Neural cell (in vitro differentiated cells): ENCODE measurements at regions not wholly inside any gene's neighbourhood (a gene's known extent, or its start where the extent isn't known, plus 50 kb on each side); places are given as distances from the start of the nearest gene placed in this dataset.

Experiments used
- EP300 ChIP-seq: fragments of 450-650 bp; conservative IDR thresholded peaks from 2 replicates; pipeline ENCODE4 v1.6.1; 2014; ENCODE audit warnings: antibody characterized with exemption, mild to moderate bottlenecking, moderate library complexity; ENCODE audit not compliant: poor library complexity, severe bottlenecking
- MXI1 ChIP-seq: fragments of 450-650 bp; conservative IDR thresholded peaks from 2 replicates; pipeline ENCODE4 v1.6.1; 2014; ENCODE audit warnings: antibody characterized with exemption, mild to moderate bottlenecking; ENCODE audit not compliant: poor library complexity, severe bottlenecking
- POLR2AphosphoS5 ChIP-seq: IDR thresholded peaks from 2 replicates; pipeline ENCODE4 v1.6.1; 2012
- RAD21 ChIP-seq: fragments of 450-650 bp; conservative IDR thresholded peaks from 2 replicates; pipeline ENCODE4 v1.6.1; 2014; ENCODE audit warnings: antibody characterized with exemption, mild to moderate bottlenecking, moderate library complexity
- REST ChIP-seq: IDR thresholded peaks from 2 replicates; pipeline ENCODE4 v1.6.1; 2012; ENCODE audit warnings: borderline replicate concordance
- SMC3 ChIP-seq: fragments of 450-650 bp; conservative IDR thresholded peaks from 2 replicates; pipeline ENCODE4 v1.6.1; 2014; ENCODE audit warnings: antibody characterized with exemption, mild to moderate bottlenecking, moderate library complexity; ENCODE audit not compliant: poor library complexity
- TF ChIP-seq, protein P1 (sequence below): fragments of 450-650 bp; IDR thresholded peaks from 2 replicates; pipeline ENCODE4 v1.5.1; 2014; ENCODE audit warnings: antibody characterized with exemption, mild to moderate bottlenecking, moderate library complexity; ENCODE audit not compliant: poor library complexity, severe bottlenecking

GRCh38 chr1:204751883-204752687, 66.5 kb upstream of the LRRN2 start:
- TF ChIP-seq POLR2AphosphoS5: no peak
- TF ChIP-seq REST: no peak
- no peak for TF ChIP-seq MXI1
- TF ChIP-seq RAD21: no peak
- no peak for TF ChIP-seq EP300
- no peak for TF ChIP-seq SMC3
- TF ChIP-seq, protein P1, sequence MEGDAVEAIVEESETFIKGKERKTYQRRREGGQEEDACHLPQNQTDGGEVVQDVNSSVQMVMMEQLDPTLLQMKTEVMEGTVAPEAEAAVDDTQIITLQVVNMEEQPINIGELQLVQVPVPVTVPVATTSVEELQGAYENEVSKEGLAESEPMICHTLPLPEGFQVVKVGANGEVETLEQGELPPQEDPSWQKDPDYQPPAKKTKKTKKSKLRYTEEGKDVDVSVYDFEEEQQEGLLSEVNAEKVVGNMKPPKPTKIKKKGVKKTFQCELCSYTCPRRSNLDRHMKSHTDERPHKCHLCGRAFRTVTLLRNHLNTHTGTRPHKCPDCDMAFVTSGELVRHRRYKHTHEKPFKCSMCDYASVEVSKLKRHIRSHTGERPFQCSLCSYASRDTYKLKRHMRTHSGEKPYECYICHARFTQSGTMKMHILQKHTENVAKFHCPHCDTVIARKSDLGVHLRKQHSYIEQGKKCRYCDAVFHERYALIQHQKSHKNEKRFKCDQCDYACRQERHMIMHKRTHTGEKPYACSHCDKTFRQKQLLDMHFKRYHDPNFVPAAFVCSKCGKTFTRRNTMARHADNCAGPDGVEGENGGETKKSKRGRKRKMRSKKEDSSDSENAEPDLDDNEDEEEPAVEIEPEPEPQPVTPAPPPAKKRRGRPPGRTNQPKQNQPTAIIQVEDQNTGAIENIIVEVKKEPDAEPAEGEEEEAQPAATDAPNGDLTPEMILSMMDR: no peak
